ENCODE measurements at regions not wholly inside any gene's neighbourhood (a gene's known extent, or its start where the extent isn't known, plus 50 kb on each side); places are given as distances from the start of the nearest gene placed in this dataset.

- Mint-ChIP-seq H3K27me3 (ENCODE audit: insufficient read depth, unreplicated experiment) (no peaks in the 10 kb centered on the region), H3K36me3 (ENCODE audit: insufficient read depth, unreplicated experiment) (no peaks in the 10 kb centered on the region), H3K4me1 (ENCODE audit: insufficient read depth, unreplicated experiment) (peaks cover 3% of the 10 kb centered on the region), H3K27ac (ENCODE audit: low read depth, unreplicated experiment) (no peak overlapping the region), H3K4me3 (ENCODE audit: unreplicated experiment) (no peak overlapping the region), H3K9me3 (ENCODE audit: unreplicated experiment) (no peaks in the 10 kb centered on the region)
- no peak for TF ChIP-seq CTCF (IDR thresholded peaks at IDR 0.05; ENCODE audit: unreplicated experiment)
- no peak for DNase-seq (ENCODE audit: unreplicated experiment)
- BruUV-seq (replicated peaks) = no TSS peak
- intact Hi-C loops (cut with micrococcal nuclease) = no loop called here
- ChIA-PET CTCF (interaction anchor here (0.7 kb wide), 1 partner anchor 997 kb away, joined by 3 read pairs; no protein-coding TSS in a partner anchor), POLR2A (no interaction called here)
Observed at GRCh38 chr14:100670753-100671049, 56.0 kb upstream of the DLK1 start.

- POLR2A ChIA-PET = no interaction called here
- DNase-seq (ENCODE audit: unreplicated experiment) = no peak
- H3K4me3 Mint-ChIP-seq (ENCODE audit: unreplicated experiment) = no peak overlapping the region
- peaks cover 8% of the 10 kb centered on the region for H3K4me1 Mint-ChIP-seq (ENCODE audit: insufficient read depth, unreplicated experiment)
- no peaks in the 10 kb centered on the region for H3K36me3 Mint-ChIP-seq (ENCODE audit: insufficient read depth, unreplicated experiment)
- no peaks in the 10 kb centered on the region for H3K9me3 Mint-ChIP-seq (ENCODE audit: unreplicated experiment)
- intact Hi-C loops (cut with micrococcal nuclease) = no loop called here
- no peaks in the 10 kb centered on the region for H3K27me3 Mint-ChIP-seq (ENCODE audit: insufficient read depth, unreplicated experiment)
- CTCF ChIA-PET = interaction anchor here (0.7 kb wide), 1 partner anchor 997 kb away, joined by 3 read pairs; no protein-coding TSS in a partner anchor
- no TSS peak for BruUV-seq (replicated peaks)
- no peak for TF ChIP-seq CTCF (IDR thresholded peaks at IDR 0.05; ENCODE audit: unreplicated experiment)
- no peak overlapping the region for H3K27ac Mint-ChIP-seq (ENCODE audit: low read depth, unreplicated experiment)
Observed at GRCh38 chr14:100671386-100671901, 55.2 kb upstream of the DLK1 start.

- no TSS peak for BruUV-seq (replicated peaks)
Observed at GRCh38 chr14:100671906-100672305, 54.8 kb upstream of the DLK1 start.

GRCh38 chr14:100673085-100673806, 53.4 kb upstream of the DLK1 start:
- Mint-ChIP-seq H3K4me1 (ENCODE audit: insufficient read depth, unreplicated experiment) (peaks cover 12% of the 10 kb centered on the region), H3K27ac (ENCODE audit: low read depth, unreplicated experiment) (no peak overlapping the region), H3K27me3 (ENCODE audit: insufficient read depth, unreplicated experiment) (no peaks in the 10 kb centered on the region), H3K36me3 (ENCODE audit: insufficient read depth, unreplicated experiment) (no peaks in the 10 kb centered on the region), H3K9me3 (ENCODE audit: unreplicated experiment) (no peaks in the 10 kb centered on the region), H3K4me3 (ENCODE audit: unreplicated experiment) (no peak overlapping the region)
- intact Hi-C loops (cut with micrococcal nuclease) = no loop called here
- POLR2A ChIA-PET = interaction anchor here (0.6 kb wide), 1 partner anchor 969 kb away, joined by 3 read pairs; no protein-coding TSS in a partner anchor
- CTCF ChIA-PET = interaction anchor here (1.5 to 1.8 kb wide), 2 partner anchors 10 to 28 kb away, joined by 4 to 7 read pairs; no protein-coding TSS in a partner anchor
- no peak for DNase-seq (ENCODE audit: unreplicated experiment)
- TF ChIP-seq CTCF (IDR thresholded peaks at IDR 0.05; ENCODE audit: unreplicated experiment) = no peak
- BruUV-seq (replicated peaks) = no TSS peak

More at GRCh38 chr14:100671906-100672305, 54.8 kb upstream of the DLK1 start:
- Mint-ChIP-seq H3K4me1 (ENCODE audit: insufficient read depth, unreplicated experiment) (peaks cover 12% of the 10 kb centered on the region), H3K36me3 (ENCODE audit: insufficient read depth, unreplicated experiment) (no peaks in the 10 kb centered on the region), H3K27ac (ENCODE audit: low read depth, unreplicated experiment) (no peak overlapping the region), H3K27me3 (ENCODE audit: insufficient read depth, unreplicated experiment) (no peaks in the 10 kb centered on the region), H3K4me3 (ENCODE audit: unreplicated experiment) (no peak overlapping the region), H3K9me3 (ENCODE audit: unreplicated experiment) (no peaks in the 10 kb centered on the region)
- no peak for TF ChIP-seq CTCF (IDR thresholded peaks at IDR 0.05; ENCODE audit: unreplicated experiment)
- intact Hi-C loops (cut with micrococcal nuclease) = no loop called here
- no peak for DNase-seq (ENCODE audit: unreplicated experiment)
- ChIA-PET CTCF (no interaction called here), POLR2A (no interaction called here)

All from MCF 10A (cell line).